HEK293T (cell line): ENCODE measurements at regions not wholly inside any gene's neighbourhood (a gene's known extent, or its start where the extent isn't known, plus 50 kb on each side); places are given as distances from the start of the nearest gene placed in this dataset.

ENCODE experiments used
- BHLHE40 ChIP-seq: fragments of 450-650 bp; IDR thresholded peaks from 2 replicates; pipeline ENCODE4 v1.6.1; 2016; ENCODE audit warnings: mild to moderate bottlenecking, moderate library complexity, borderline replicate concordance
- CTBP1 ChIP-seq: fragments of 450-650 bp; IDR thresholded peaks from 2 replicates; pipeline ENCODE4 v1.6.1; 2016; ENCODE audit warnings: borderline replicate concordance
- FOXK2 ChIP-seq: fragments of 450-650 bp; IDR thresholded peaks from 2 replicates; pipeline ENCODE4 v1.6.1; 2016; ENCODE audit warnings: mild to moderate bottlenecking
- L3MBTL2 ChIP-seq: fragments of 450-650 bp; conservative IDR thresholded peaks from 2 replicates; pipeline ENCODE4 v1.6.1; 2016; ENCODE audit warnings: mild to moderate bottlenecking
- SP1 ChIP-seq: fragments of 450-650 bp; IDR thresholded peaks from 2 replicates; pipeline ENCODE4 v1.6.1; 2017

GRCh38 chr10:3999642-4000041 lies 214.6 kb upstream of the KLF6 start:
- no peak for TF ChIP-seq FOXK2
- TF ChIP-seq BHLHE40: no peak
- no peak for TF ChIP-seq L3MBTL2
- no peak for TF ChIP-seq SP1
- TF ChIP-seq CTBP1: no peak
